ENCODE measurements at regions not wholly inside any gene's neighbourhood (a gene's known extent, or its start where the extent isn't known, plus 50 kb on each side); places are given as distances from the start of the nearest gene placed in this dataset.

DNA sequence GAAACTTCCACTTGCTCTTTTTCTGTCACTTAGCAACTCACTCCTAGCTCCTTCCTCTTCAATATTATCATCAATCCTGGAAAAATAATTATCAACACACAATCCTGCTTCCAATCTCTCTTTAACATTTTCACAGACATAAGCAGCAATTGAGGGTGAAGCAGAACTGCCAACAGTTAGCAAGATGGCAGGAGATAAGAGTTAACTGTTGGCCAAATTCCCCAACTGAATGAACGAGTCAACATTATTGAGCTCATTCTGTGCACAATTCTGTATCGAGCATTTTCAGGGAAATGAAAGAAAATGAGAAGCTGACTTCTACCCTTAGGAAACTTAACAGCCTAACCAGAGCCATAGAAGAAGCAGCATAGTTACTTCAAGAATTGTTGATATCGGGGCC, 152.0 kb downstream of the KCNA5 start:
- no peak for DNase-seq (ENCODE audit: low read depth in 2 of 2)

DNA sequence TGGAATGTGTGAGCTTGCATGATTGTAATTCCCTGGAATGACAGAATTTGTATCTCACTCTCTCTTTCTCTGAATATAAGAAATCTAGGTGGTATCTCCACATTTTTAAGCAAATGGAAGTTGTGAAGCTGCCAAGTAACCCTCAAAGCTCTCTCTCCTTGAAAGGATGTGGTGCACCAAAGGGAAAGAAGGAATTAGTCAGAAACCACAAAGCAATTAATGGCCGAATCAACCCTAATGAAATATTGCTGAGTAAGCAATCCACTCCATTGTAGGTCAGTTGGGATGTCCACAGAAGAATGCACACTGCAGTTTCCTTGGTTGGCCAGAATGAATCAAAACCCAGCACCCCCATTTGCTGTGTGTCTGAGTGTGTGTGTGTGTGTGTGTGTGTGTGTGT, 153.5 kb downstream of the KCNA5 start:
- no peak for DNase-seq (ENCODE audit: low read depth in 2 of 2)

- no peak for DNase-seq (ENCODE audit: low read depth in 2 of 2)
These were observed 154.0 kb downstream of the KCNA5 start for GRCh38 chr12:5197656-5198055.

DNA sequence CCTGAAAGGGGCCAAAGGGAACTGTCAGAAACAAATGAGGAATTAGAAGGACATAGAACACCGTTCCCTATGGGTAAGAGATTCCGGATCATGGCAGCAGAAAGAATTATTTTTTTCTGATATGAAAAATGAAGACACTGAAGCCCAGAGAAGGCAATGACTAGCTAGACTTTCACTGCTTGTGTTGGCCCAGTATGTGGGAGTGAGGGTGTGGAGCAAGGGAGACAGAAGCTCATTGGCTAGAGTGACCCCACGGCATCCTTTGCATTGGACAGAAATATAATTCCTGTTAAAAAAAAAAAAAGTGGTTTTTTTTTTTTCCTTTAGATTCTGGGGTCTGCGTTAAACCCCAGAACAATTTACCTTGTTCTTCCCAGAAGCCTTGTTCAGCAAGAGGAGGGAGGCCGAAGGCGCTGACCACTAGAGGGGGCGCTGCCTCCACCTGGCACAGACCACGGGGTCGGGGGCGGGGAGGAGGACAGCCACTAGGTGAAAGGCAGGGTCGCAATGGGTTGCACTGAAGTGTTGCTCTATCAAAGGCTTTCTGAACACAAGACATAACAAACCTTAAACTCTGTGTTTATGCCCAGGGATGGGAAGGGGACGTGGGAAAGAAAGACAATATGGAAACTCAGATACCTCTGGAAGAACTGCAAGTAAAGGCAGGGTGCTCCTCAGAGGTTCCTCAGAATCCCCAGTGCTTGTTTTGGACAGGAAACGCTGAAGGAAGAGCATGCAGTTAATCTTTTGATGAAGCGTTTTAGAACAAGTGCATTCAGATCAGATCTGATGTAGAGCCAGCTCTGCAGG, 156.8 kb downstream of the KCNA5 start:
- DNase-seq (ENCODE audit: low read depth in 2 of 2) = peak in 1 of 2 donors; percentile 36

- DNase-seq (ENCODE audit: low read depth in 2 of 2) = no peak
These were observed 158.0 kb downstream of the KCNA5 start for GRCh38 chr12:5201554-5202218.

- DNase-seq (ENCODE audit: low read depth in 2 of 2) = no peak
These were observed 159.6 kb downstream of the KCNA5 start for GRCh38 chr12:5203274-5203673.

- DNase-seq (ENCODE audit: low read depth in 2 of 2) = no peak
These were observed 160.0 kb downstream of the KCNA5 start for GRCh38 chr12:5203720-5204119.

GRCh38 chr12:5204271-5204670, 160.6 kb downstream of the KCNA5 start:
- DNase-seq (ENCODE audit: low read depth in 2 of 2) = no peak

DNA sequence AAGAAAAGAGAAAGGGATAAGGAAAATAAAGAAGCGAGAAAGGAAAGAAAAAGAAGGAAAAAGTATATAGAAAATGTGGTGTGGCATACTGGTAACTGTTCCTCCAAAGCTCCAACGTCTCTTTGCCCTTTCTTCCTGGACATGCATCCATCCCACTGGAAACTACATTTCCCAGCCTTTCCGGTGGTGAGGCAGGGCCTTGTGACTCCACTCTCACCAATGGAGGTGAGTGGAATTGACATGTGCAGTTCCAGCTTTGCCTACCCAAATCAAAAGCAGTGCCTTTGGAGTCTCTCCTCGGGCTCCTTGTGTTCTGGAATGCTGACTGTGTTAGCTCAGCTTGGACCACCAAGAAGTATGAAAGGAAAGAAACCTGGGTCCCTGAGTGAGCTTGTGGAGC, 161.2 kb downstream of the KCNA5 start:
- DNase-seq (ENCODE audit: low read depth in 2 of 2) = no peak

GRCh38 chr12:5206401-5207175, 162.9 kb downstream of the KCNA5 start:
- DNase-seq (ENCODE audit: low read depth in 2 of 2) = no peak

- DNase-seq (ENCODE audit: low read depth in 2 of 2) = no peak
These were observed 166.7 kb downstream of the KCNA5 start for GRCh38 chr12:5210179-5210922.

DNA sequence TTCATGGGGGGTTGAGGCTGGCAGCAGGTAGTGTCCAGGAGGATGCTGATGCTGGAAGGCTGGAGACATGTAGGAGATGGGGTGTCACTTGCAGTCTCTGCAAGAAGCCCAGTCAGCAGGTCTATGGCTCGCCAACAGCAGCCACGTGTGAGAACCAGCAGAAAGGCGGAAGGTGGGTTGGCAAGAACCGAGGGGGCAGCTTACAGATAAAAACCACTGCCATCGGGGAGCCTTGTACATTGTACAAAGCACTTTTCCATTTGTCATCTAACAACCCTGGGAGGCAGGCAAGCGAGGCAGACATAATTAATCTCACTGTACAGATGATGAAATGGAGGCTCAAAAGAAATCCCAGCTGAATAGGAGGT, 167.2 kb downstream of the KCNA5 start:
- DNase-seq (ENCODE audit: low read depth in 2 of 2) = no peak

DNA sequence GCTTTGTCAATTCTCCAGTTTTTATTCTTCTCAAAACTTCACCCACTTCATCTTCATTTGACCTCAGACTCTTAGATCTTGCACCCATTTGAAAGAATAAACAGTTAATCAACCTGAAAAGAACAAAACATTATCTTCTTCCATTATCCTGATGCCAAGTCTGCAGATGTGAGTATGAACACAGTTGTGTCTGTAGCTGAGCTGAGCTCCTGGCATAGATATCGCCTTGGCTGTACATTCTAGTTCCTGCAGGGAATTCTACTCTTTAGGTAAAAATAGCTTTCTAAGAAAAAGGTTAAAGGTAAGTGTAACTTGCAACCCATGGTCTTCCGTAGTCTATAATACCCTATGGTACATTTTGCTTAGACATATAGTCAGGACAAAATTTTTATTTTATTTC, 169.7 kb downstream of the KCNA5 start:
- no peak for DNase-seq (ENCODE audit: low read depth in 2 of 2)

DNA sequence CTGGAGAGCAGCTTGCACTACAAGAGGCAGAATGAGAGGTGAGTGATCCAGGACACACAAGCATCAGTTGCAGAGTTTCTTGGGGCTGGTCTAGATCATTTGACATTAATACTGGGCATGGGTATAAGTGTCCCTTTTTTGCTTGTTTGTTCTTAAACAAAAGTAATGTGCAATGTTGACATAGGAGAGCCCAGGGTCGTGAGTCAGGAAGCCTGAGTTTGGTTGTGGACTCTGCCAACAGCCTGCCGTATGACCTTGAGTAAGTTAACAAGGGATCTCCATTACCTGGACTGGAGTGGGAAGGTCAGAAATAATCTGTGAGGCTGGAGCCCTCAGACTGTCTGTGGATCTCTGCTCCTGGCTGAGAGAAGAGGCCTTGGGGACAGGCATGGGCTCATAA, 170.3 kb downstream of the KCNA5 start:
- no peak for DNase-seq (ENCODE audit: low read depth in 2 of 2)

GRCh38 chr12:5217936-5218335, 174.3 kb downstream of the KCNA5 start:
- no peak for DNase-seq (ENCODE audit: low read depth in 2 of 2)

DNA sequence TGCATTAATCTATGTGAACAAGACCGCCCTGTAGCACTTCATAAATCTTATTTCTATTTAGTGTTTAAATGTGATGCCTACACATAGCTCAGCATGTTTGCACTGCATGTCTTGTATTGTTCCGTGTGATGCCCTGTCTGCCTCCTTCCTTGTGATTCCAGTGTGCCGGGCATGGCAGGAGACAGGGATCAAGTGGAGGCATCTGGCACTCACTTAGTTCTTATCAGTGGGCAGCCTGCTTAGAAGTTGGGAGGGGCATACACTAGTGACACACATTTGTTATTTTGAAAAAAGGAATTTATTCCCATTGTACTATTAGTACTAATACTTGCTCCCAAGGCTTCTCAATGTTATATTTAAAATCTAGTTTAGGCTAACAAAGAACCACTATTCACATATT, 176.4 kb downstream of the KCNA5 start:
- DNase-seq (ENCODE audit: low read depth in 2 of 2) = no peak

DNA sequence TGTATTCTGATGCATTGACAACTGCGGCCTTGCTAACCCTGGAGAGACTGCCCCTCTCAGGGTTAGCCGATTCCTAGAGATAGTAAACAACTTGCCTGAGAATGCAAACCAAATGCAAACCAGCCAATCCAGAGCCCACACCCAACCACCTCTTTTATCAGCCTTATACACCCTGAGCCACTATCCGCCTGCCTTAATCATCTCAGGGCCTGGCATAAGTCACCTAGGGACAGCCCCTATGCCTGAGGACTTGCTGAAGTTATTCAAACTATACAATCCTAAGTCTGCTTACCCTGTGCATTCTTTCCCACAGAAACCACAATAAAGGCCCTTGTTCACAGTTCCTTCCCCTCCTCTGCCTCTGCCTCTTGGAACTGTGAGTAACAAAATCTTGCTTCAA, 177.2 kb downstream of the KCNA5 start:
- DNase-seq (ENCODE audit: low read depth in 2 of 2) = no peak

DNA sequence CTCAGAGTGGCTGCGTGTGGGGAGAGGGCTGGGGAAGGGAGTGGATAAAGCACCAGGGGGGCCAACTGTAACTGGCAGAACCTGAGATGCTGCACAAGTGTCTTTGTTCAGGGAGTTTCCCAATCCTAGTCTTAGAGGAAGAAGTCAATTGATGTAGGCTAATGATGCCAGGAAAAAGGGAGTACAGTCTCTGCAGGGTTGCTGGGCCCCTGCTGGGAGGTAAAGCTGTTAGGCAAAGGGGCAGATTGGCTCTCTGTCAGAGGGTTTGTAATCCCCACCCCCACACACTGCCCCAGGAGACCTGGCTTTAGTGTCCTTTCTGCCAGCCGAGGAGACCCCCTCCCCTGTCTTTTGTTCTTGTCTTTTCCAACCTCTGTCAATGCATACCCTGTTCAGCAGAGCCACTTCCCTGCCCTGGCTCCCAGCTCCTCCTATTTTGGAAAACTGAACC, 178.4 kb downstream of the KCNA5 start:
- no peak for DNase-seq (ENCODE audit: low read depth in 2 of 2)

DNA sequence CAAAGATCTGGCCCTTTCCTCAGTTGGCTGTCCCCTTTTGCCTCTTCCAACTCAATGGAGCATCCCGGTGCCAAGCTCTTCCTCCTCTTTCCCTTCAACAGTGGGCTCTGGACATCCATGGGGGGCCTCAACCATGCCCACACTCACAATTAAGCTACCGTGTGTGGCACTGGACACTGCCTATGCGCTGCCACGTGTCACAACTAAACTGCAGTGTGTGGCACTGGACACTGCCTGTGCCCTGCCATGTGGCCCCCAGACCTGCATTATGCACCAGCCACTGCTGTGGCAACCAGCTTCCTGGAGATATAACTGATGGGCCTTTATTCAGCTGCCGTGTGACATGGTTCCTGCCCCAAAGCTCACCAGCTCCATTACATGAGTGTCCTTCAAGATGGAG, 179.1 kb downstream of the KCNA5 start:
- no peak for DNase-seq (ENCODE audit: low read depth in 2 of 2)

- DNase-seq (ENCODE audit: low read depth in 2 of 2) = no peak
These were observed 180.2 kb downstream of the KCNA5 start for GRCh38 chr12:5223881-5224280.

- no peak for DNase-seq (ENCODE audit: low read depth in 2 of 2)
These were observed 182.9 kb downstream of the KCNA5 start for GRCh38 chr12:5226581-5226980.

Data from dermis microvascular lymphatic vessel endothelial cell (primary cell).